ENCODE measurements at regions not wholly inside any gene's neighbourhood (a gene's known extent, or its start where the extent isn't known, plus 50 kb on each side); places are given as distances from the start of the nearest gene placed in this dataset.
A peak's percentile ranks its signal among the peaks of the same experiment; 100 is the strongest.
"Not testable (repeated sequence)": the region's sequence is repeated elsewhere in the genome, so short reads cannot be mapped to it uniquely, and the experiment has no call there.

DNA sequence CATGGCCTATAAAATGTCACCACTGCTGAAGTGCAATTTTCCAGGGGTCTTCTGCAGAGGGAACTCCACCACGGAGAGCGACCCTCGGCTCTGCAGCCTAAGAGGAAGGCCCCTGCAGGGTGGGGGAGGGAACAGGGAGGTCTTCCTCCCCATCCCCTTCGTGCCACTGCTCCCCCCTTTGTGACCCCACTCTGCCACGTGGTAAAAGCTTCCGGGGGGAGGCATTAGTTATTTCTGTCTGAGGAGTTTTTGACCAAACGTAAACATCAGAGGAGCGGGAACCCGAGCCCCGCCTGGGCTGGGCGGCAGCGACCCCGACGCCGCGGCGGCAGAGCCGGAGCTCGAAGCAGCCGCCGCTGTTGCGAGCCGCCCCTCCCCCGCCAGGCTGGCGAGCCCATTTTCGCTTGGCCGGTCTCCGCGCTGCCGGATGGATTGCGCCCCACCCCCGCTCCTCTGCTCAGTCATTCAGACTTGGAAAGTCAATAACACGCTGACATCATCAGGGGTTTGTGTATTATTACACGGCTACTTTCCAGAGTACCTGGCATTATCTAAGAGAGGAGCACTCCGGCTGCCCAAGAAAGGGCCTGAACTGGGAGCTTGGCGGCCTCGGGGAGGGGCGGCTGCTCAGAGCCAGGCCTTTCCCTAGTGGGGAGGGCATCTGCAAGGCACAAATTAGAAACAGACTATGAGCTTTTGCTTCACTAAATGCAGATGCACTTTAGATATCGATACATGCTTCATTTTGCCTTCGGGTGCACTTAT, 162.5 kb upstream of the TBL1XR1 start:
- peak; percentile 100 for DNase-seq

DNA sequence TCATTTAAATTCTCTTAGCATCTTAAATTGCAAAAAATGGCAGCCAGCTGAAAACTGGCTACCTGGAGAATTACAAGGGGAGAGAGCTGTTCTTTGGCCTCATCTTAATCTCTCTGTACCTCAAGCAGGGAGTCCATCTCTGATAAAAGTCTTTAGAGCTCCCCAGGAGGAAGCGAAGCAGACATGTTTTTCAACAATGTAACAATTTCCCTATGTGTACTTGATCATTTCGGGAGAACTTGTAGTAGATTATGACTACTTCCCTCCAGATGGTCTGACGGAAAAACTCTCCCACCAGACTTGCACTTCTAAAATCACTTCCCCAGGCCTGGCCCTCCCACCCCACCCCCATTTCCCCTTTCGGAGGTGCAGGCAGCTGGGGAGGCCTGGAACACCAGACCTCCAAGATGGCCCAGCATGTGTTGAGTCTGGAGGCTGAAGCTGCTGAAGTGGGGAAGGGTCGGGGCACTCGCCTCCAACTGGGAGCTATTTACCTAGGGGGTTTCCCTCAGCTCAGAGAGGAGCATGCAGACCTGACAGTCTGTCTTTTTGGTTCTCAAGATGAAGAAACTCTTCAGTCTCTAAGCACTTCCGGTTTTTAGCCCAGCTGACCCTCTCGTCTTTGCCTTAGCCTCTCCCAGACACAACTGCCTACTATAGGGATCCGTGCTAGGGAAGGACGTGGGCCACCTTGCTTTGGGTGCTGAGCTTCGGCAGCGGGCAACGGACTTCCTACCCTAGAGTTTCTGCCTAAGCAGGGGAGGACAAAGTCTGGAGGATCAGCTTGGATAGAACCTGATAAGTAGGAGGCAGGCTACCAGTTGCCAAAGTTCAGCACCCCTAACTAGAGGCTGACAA, 164.0 kb upstream of the TBL1XR1 start:
- DNase-seq: no peak

DNA sequence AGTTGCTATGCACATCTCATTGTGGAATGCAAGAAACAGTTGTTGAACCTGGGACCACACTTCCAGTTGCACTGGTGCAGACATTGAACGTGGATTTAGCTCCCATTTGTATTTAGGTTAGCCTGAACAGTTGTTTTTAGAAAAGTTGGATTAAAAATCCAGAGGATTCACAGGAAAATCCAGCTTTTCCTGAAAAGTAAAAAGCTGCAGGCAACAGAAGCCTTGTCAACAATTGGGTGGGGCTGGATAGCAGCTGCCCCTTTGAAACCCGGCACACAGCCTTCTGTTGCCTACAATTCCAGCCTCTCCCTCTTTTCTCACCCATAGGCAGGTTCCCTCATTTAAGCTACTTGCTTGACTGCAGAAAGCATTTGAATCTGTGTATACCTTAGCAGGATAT, 165.3 kb upstream of the TBL1XR1 start:
- DNase-seq: peak; percentile 30

DNA sequence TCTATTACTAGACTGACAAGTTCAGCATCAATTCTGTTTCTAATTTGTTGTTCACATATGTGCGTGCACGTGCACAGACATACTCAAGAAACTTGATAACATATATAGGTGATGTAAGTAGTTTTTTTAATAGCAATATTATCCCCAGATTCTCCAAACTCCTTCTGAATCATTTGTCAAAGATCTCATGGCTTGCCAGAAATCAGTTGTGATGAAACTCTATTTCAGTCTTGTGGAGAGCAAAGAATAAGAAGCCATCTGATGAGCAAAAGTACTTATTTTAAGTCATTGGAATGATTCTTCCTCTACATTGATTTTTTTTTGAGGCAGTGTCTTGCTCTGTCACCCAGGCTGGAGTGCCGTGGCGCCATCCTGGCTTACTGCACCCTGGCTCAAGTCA, 167.0 kb upstream of the TBL1XR1 start:
- no peak for DNase-seq

DNA sequence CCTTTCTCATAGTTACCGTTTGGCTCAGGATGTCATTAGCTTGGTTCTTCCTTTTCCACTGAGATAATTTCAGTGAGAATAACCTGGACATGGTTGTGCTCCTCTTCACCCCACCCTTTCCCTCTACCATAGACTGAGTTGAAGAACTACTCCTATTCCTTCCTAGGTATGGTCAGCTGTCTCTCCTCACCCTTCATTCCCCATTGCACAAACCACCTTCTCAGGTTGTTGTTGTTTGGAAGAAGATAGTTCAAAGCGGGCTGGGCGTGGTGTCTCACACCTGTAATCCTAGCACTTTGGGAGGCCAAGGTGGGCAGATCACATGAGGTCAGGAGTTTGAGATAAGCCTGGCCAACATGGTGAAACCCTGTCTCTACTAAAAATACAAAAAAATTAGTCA, 168.0 kb upstream of the TBL1XR1 start:
- DNase-seq: not testable (repeated sequence)

DNA sequence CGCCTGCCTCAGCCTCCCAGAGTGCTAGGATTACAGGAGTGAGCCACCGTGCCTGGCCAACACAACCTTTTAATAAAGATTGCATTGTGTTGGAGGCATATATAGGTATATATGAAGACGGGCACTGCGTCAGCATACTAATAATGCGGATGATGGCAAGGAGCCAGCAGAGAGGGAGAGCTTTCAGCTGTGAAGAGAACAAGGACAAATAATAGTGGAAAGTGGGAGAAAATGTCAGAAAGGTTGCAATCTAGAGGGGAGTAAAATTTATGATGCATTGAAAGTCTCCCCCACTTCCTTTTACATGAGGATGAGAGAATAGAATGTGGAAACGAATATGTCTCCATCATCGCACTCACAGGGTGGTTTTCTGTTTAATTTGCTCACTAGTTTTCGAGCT, 170.5 kb upstream of the TBL1XR1 start:
- no peak for DNase-seq

DNA sequence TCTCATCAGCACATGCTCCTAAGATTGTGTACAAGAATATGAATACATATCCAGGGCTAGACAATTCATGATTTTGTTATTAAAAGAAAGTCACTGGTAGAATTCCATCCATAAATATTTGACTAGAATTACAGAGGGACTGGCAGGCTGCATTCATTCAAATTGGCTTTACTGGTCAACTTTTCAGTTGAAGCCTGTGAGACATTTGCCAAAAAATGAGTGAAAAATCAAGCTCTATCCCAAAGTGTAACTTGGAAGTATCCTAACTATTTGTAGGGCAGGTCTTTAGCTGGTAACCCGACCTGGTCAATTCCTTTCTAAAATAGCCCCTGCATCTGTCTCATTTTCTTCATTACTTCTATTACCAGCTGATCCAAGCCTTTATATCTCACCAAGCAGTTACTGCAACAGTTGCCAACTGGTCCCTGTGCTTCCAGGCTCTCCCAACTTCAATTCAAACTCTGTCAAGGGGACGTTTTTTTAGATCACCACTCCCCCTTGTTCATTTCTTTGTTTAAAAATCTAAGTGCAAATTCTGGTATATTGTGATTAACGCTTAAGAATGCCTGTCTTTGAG, 173.1 kb upstream of the TBL1XR1 start:
- no peak for DNase-seq

DNA sequence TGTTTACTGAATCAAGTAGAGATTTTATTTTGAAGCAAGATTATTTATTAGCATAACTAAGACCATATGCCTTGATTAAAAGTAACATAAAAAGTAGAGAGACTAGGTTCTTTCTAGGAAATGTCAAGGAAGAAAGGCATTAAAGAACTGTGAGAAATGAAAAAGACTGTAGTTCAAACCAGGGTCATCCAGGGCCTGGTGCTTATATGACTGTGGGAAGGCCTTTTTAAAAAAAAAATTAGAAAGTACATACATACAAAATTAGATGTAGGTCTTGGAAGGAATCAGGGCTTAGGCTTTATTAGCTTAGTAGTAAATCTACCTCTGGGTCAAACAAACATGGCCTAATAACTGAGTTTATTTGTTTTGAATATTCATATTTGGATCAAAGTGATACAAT, 173.9 kb upstream of the TBL1XR1 start:
- no peak for DNase-seq

DNA sequence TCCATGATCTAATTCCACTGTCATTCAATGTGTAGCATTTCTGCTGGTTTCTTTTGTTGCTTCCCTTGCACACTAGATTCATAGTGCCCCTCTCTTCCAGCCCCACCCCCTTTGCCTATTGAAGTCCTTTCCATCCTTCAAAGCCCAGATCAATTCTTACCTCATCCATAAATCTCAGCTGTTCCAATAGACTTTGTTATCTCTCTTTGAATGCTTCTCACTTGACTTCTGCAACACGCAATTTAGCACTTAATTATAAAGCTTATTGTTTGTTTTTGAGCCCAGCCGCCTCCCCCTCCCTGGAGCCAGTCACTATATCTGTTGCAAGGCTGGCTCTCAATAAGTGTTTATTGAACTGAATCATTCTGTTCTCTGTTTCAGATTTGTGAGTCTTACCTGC, 174.6 kb upstream of the TBL1XR1 start:
- DNase-seq: peak; percentile 74

DNA sequence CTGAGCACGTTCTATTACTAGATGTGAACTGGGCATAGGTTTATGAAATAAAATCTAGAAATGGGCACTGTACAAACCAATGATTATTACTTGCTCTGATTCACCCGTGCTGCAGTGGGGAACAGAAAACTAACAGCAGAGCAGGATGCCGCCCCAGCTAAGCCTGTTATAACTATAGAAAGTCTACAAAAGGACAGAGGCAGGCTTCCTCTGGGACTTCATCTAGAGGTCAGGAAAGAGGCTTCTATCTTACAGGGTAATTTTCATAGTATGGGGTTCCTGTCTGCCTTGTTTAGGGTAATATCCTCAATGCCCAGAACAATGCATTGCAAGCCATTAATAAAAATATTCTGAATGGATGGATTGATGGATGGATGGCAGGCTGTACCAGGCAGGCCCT, 177.0 kb upstream of the TBL1XR1 start:
- DNase-seq: no peak

DNA sequence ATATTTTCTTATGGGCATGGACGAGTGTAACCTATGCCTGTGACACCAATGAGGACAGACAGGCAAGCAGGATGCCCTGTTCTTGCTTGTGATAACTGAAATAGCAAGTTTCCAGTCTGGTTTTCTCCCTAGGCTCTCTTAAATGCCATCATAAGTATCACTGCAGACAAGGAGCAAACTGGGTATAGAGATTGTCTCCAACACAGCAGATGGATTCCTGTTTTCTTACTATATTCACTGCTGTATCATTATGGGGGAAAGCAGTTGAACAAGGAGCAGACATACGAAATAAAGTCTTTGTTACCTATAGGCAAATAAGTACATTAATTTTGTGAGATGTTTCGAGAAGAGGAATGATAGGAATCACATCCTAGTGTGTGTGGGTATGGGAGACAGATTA, 178.0 kb upstream of the TBL1XR1 start:
- no peak for DNase-seq

DNA sequence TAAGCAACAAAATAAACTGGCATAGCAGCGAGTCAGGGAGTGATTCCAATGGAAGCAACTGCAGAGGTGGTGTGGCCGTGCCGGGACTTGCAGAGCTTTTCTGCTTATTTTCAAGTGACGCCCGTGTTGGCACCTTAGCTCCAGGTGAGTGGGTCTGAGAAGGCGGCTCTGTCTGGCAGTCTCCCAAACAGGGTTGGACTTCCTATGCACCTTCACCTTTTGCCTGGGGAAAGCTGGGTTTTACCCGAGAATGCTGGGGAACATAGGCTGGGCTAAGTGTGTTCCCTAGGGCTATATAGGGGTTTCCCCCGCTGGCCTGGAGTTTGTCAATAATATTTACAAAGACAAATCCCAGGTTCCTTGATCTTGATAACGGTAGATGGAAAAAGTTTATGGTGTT, 179.9 kb upstream of the TBL1XR1 start:
- no peak for DNase-seq

DNA sequence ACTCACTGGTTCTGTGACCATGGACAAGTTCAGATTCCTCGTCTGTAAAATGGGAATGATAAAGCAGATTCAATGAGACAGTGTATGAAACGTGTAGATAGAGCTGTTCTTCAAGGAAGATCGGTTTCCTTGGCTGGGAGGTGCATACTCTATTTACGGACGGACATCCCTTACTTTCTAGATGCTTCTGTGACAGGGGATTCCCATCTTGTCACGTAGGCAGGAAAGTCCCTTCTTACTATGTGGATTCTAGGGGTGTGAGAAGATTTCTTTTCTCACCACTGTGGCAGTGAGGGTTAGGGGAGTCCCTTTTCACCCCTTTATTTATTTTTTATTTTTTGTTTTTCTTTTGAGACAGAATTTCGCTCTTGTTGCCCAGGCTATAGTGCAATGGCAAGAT, 180.9 kb upstream of the TBL1XR1 start:
- no peak for DNase-seq

DNA sequence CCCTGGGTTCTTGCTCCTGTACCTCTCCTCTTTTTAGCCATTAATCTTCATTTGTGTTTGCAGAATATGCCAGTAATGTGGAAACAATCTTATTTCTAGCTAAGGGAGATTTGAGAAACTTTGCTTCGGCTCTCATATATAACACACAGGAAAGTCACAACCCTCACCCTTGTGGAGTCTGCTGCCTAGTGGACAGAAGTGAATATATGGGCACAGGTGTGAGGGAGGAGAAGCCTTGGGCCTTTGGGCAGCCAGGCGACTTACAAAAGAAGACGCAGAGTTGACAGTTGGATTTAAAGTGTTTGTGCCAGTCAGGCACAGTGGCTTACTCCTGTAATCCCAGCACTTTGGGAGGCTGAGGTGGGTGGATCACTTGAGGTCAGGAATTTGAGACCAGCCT, 181.8 kb upstream of the TBL1XR1 start:
- DNase-seq: no peak

DNA sequence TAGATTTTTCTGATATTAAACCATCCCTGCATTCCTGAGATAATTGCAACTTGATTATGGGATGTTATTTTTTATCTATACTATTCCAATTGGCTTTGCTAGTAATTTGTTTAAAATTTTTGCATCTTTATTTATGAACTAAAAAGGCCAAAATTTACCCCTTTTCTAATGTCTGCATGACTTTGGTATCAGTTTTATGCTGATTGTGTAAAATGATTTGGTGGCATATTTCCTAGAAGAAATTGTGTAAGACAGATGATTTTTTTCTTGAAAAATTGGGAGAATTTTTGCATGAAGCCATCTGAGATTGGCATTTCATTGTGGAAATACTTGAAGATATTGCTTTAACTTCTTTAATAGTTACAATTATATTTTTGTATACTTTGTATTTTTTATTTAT, 183.8 kb upstream of the TBL1XR1 start:
- no peak for DNase-seq

DNA sequence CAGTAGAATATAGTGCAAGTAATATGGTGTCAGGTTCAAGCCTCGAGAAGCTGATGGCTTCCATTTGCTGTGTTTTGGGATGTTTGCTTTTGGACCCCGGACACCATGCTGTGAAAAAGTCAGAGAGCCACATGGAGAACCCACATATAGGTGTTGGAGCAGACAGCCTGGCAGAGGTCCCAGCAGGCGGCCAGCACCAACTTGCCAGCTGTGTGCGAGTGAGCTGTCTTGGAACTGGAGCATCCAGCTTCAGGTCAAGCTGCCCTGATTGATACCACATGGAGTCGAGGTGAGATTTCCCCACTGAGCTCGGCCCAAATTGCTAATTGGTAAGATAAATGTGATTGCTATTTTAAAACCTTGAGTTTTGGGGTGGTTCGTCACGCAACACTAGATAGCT, 185.7 kb upstream of the TBL1XR1 start:
- no peak for DNase-seq

DNA sequence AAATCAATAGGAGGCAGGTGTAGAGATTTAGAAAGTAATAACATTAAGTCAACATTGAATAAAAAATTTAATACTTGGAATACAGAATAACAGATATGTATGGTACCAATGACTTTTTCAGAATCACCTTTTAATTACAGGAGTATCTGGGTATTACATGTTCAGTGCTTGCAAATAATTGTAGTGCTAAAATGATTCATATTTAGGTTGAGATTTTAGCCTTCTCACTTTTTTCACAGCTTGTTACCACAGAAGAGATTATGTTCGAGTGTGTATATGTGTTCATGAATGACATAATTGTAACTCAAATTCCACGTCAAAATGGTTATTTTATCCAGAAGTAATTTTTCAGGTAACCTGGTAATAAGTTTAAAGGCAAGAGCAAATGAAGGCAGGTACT, 187.9 kb upstream of the TBL1XR1 start:
- DNase-seq: no peak

DNA sequence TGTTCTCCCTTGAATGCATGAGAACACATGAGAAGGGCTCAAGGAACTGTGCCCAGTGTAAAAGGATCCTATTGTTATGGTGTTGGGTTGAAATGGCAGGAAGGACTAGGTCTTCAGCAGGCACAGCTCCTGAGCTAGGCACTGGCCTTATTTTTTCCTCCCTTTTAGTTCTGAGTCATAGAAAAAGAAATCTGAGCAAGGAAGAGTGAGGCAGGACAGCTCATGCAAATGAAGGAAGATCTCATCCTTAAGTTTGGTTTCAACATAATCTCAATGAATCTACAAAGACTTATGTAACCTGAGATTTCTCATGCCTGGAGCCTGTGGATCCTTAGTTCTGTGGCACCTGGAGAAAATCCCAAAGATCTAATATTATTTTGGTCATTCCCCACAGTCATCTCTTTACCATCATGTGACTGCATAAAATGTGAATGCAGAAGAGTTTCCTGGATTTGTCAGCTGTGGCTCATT, 188.6 kb upstream of the TBL1XR1 start:
- DNase-seq: no peak

DNA sequence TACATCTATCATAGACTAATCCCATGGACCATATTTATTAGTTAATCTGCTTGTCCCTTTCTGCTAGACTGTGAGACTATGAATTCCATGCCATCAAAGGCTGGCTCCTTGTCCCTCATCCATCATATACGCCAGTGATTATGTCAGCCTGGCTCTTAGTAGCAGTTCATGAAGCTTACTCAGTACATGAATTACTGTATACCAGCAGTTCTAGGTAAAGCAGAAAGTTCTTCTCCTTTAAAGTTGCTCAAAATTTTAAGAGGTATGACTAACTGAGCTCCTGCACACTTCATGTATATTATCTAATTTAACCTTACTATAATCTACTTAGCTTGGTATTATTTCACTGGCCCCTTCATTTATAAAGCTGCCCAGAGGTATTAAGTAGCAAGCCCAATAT, 190.9 kb upstream of the TBL1XR1 start:
- DNase-seq: no peak

DNA sequence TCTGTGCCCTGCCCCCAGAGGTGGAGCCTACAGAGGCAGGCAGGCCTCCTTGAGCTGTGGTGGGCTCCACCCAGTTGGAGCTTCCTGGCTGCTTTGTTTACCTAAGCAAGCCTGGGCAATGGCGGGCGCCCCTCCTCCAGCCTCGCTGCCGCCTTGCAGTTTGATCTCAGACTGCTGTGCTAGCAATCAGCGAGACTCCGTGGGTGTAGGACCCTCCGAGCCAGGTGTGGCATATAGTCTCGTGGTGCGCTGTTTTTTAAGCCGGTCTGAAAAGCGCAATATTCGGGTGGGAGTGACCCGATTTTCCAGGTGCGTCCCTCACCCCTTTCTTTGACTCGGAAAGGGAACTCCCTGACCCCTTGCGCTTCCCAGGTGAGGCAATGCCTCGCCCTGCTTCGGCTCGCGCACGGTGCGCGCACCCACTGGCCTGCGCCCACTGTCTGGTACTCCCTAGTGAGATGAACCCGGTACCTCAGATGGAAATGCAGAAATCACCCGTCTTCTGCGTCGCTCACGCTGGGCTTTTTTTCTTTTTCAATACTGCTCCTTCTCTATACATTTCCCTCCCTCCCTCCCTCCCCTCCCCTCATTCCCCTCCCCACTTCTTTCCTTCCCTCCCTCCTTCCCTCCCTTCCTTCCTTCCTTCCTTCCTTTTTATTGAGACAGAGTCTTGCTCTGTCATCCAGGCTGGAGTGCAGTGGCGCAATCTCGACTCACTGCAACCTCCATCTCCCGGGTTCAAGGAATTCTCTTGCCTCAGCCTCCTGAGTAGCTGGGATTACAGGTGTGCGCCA, 197.1 kb upstream of the TBL1XR1 start:
- not testable (repeated sequence) for DNase-seq

DNA sequence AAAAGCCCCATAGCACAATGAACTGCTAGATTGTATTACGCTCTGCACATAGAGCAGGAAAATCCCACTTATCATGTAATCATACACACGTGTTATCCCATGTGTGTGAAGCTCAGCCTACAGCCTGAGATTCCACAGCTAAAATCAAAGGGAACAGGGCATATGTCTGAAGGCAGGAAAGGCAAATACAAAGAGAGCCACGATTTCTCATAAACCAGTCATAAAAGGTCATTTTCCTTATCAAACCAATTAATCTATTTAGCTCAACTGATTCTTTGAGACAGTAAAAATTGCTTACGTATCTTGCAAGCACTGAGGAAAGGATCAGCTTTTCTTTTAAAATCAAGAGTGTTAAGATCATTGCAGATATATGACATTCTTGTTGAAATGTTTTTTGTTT, 199.5 kb upstream of the TBL1XR1 start:
- DNase-seq: no peak

DNA sequence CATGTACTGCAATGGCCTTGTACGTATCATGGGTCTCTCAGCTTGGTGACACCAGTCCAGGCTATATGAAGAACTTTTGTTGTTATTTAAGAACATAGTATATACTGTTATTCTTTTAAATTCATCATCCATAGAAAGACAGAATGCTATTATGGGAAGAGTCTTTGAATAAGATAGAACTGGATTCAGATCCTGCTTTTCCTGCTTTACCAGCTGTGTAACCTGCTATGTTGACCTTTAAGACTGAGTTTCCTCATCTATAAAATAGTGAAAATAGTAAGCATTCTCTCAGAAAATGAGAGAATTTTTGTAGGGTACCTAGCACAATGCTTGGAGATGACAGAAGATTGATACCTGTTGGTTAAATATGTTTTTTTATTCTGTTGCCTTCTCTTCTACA, 204.1 kb upstream of the TBL1XR1 start:
- no peak for DNase-seq

DNA sequence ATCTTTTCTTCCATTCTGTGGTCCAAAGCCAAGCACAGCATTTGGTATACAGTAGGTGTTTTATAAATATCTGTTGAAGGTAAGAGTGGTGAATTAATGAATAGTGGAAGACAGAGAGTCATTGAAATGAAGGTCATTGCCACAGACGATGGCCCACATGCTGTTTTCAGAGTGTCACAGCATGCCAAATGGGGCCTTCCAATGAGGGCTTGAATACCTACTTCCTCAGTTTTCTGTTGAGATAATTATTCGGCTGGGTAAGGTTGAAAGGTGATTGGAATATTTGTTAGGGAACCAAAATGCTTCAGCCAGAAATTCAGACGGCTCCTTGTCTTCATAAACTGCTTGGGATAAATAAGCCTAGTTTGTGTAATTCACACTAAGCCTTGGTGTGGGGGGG, 205.3 kb upstream of the TBL1XR1 start:
- DNase-seq: no peak

Measured in COR-L47 (cell line).